ENCODE measurements at regions not wholly inside any gene's neighbourhood (a gene's known extent, or its start where the extent isn't known, plus 50 kb on each side); places are given as distances from the start of the nearest gene placed in this dataset.
"Not testable (repeated sequence)": the region's sequence is repeated elsewhere in the genome, so short reads cannot be mapped to it uniquely, and the experiment has no call there.

DNA sequence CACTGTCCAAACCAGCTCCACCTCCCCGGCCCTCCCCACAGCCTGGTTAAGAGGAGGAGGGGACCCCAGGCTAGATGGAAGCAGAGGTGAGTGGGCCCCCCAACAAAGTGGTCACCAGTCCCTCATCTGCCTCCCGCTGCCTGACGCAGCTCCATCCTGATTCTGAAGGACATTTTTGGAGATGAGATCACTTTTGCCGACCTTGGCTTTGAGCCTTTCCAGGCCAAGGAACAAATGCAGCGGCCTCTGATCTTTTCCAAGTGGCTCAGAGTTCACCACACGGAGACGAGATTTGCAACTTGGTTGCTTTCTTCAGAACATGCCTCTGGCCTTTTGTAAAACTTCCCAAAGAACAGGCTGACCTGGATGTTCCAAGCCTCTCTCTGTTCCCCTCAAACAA is 223.1 kb downstream of the NPHP4 start:
- no peak overlapping the region for H3K4me3 ChIP-seq
- no peak for DNase-seq
- TF ChIP-seq, protein P1, sequence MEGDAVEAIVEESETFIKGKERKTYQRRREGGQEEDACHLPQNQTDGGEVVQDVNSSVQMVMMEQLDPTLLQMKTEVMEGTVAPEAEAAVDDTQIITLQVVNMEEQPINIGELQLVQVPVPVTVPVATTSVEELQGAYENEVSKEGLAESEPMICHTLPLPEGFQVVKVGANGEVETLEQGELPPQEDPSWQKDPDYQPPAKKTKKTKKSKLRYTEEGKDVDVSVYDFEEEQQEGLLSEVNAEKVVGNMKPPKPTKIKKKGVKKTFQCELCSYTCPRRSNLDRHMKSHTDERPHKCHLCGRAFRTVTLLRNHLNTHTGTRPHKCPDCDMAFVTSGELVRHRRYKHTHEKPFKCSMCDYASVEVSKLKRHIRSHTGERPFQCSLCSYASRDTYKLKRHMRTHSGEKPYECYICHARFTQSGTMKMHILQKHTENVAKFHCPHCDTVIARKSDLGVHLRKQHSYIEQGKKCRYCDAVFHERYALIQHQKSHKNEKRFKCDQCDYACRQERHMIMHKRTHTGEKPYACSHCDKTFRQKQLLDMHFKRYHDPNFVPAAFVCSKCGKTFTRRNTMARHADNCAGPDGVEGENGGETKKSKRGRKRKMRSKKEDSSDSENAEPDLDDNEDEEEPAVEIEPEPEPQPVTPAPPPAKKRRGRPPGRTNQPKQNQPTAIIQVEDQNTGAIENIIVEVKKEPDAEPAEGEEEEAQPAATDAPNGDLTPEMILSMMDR (IDR thresholded peaks at IDR 0.05; ENCODE audit: borderline replicate concordance), result no peak
- intact Hi-C loops (cut with micrococcal nuclease), result no loop called here
- no peaks in the 10 kb centered on the region for H3K9me3 ChIP-seq (replicated peaks)
- H3K27ac ChIP-seq (replicated peaks), result no peak overlapping the region
- H3K36me3 ChIP-seq, result no peaks in the 10 kb centered on the region
- peaks cover 93% of the 10 kb centered on the region for H3K27me3 ChIP-seq (ENCODE audit: low read depth)
- peaks cover 9% of the 10 kb centered on the region for H3K4me1 ChIP-seq

DNA sequence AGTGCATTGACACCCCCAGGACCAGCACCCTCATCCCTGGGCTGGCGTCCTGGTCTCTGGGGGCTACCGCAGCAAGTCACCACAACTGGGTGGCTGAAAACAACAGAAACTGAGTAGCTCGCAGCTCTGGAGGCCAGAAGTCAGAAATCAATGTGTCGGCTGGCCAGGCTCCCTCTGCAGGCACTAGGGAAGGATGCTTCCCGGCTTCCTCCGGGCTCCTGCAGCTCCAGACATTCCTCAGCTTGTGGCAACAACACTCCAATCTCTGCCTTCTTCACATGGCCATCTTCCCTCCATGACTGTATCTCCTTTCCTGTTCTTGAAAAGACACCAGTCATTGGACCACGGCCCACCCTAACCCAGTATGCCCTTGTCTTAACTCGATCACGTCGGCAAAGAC is 224.2 kb downstream of the NPHP4 start:
- TF ChIP-seq, protein P1 (IDR thresholded peaks at IDR 0.05; ENCODE audit: borderline replicate concordance), result no peak
- H3K4me1 ChIP-seq, result peaks cover 9% of the 10 kb centered on the region
- H3K27me3 ChIP-seq (ENCODE audit: low read depth), result peaks cover 98% of the 10 kb centered on the region
- DNase-seq, result no peak
- H3K4me3 ChIP-seq, result no peak overlapping the region
- H3K36me3 ChIP-seq, result no peaks in the 10 kb centered on the region
- intact Hi-C loops (cut with micrococcal nuclease), result no loop called here
- H3K9me3 ChIP-seq (replicated peaks), result peaks cover 4% of the 10 kb centered on the region
- no peak overlapping the region for H3K27ac ChIP-seq (replicated peaks)

DNA sequence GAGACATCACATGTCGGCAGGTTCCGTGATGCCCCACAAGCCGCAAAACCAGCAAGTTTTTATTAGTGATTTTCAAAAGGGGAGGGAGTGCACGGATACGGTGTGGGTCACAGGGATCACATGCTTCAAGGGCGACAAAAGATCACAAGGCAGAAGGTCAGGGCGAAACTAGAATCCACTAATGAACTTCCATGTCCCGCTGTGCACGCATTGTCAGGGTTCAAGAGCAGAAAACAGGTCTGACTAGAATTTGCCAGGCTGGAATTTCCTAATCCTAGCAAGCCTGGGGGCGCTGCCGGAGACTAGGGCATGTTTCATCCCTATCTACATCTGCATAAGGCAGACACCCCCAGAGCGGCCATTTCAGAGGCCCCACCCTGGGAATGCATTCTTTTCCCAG is 225.2 kb downstream of the NPHP4 start:
- Histone ChIP-seq H3K27me3 (ENCODE audit: low read depth) (peaks cover 96% of the 10 kb centered on the region), H3K9me3 (replicated peaks) (peaks cover 13% of the 10 kb centered on the region)
- H3K27ac ChIP-seq (replicated peaks); intact Hi-C loops (cut with micrococcal nuclease); H3K4me3 ChIP-seq; H3K4me1 ChIP-seq; H3K36me3 ChIP-seq; DNase-seq: not testable (repeated sequence)

DNA sequence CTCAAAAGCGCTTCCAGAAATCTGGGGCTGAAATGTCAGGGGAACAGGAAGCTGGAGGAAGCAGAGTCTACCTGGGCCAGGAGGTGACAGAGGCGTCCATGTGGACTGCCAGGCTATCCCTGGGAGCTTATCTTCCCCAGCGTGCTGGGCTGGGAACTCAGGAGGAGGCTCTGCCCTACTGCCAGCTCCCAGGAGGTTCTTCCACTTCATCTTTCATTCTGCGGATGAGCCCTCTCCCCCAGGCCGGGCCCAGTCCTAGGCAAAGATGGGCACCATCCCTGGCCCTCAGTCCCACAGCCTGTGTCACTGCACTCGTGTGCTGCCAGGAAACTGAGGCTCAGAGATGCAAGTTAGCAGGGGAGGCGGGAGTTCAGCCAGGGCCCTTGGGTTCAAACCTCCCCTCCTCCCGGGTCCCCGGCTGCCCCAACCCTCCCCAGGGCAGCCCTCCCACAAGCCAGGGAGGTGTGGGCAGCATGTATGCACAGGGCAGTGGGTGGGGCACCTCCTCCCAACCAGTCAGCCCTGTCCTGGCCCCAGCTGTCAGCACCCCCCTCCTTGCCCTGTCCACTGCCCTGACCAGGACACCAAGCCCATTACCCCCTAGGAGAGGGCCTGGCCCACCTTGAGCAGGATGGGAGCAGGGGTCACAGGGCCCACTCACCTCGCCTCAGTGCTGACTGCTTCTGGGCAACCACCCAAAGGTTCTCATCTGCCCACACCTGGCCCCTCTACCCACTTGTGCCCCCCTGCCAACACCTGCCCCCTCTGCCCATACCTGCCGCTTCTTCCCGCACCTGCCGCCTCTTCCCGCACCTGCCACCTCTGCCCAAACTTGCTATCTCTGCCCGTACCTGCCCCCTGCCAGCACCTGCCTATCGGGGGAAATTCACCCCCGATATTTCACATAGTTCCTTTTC is 226.0 kb downstream of the NPHP4 start:
- Histone ChIP-seq H3K27me3 (ENCODE audit: low read depth) (peaks cover 89% of the 10 kb centered on the region), H3K36me3 (no peaks in the 10 kb centered on the region), H3K4me1 (peaks cover 6% of the 10 kb centered on the region), H3K4me3 (no peak overlapping the region), H3K9me3 (replicated peaks) (peaks cover 20% of the 10 kb centered on the region), H3K27ac (replicated peaks) (no peak overlapping the region)
- intact Hi-C loops (cut with micrococcal nuclease), result no loop called here
- DNase-seq, result no peak
- TF ChIP-seq, protein P1 (IDR thresholded peaks at IDR 0.05; ENCODE audit: borderline replicate concordance), result no peak

DNA sequence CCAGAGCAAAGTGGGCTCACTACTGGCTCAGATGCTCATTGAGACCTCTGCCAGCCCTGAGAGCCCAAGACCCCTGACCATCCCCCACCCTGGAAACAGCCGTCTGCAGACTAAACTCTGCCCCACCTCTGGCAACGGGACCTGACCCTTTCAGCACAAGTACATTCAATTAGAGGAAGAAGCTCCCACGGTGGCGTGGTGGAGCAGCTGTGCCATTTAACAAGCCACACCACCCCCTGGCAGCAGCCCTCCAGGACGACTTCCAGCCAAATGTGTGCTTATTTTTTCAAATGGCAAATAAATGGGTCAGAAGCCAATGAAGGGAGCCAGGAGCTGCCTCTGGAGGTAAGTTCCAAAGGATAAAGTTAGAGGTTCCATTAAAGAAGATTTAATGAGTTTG is 226.7 kb downstream of the NPHP4 start:
- peaks cover 28% of the 10 kb centered on the region for H3K9me3 ChIP-seq (replicated peaks)
- H3K27ac ChIP-seq (replicated peaks), result no peak overlapping the region
- intact Hi-C loops (cut with micrococcal nuclease), result no loop called here
- TF ChIP-seq, protein P1 (IDR thresholded peaks at IDR 0.05; ENCODE audit: borderline replicate concordance), result no peak
- H3K27me3 ChIP-seq (ENCODE audit: low read depth), result peaks cover 83% of the 10 kb centered on the region
- H3K36me3 ChIP-seq, result no peaks in the 10 kb centered on the region
- no peak for DNase-seq
- no peaks in the 10 kb centered on the region for H3K4me1 ChIP-seq
- H3K4me3 ChIP-seq, result no peak overlapping the region

DNA sequence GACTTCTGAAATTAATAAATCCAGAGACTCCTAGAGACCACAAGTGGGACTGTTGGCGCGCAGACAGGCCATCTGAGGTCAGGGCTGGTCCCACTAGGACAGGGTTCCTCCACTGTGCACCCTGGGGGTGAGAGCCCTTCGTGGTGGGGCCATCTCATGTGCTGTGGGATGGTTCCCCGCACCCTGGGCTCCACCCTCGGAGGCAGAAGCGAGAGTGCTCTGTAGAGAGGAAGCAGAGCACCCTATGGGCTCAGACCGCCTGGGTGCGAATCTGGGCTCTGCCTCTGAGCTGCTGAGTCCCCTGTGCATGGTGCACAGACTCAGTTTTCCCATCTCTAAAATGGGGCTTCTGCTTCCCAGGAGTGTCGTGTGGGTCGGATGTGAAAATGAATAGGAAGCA is 227.3 kb downstream of the NPHP4 start:
- Histone ChIP-seq H3K4me1 (no peaks in the 10 kb centered on the region), H3K4me3 (no peak overlapping the region), H3K27me3 (ENCODE audit: low read depth) (peaks cover 82% of the 10 kb centered on the region), H3K9me3 (replicated peaks) (peaks cover 32% of the 10 kb centered on the region), H3K27ac (replicated peaks) (no peak overlapping the region), H3K36me3 (no peaks in the 10 kb centered on the region)
- intact Hi-C loops (cut with micrococcal nuclease), result no loop called here
- DNase-seq, result no peak
- TF ChIP-seq, protein P1 (IDR thresholded peaks at IDR 0.05; ENCODE audit: borderline replicate concordance), result no peak
